Motor neuron (in vitro differentiated cells): ENCODE measurements at regions not wholly inside any gene's neighbourhood (a gene's known extent, or its start where the extent isn't known, plus 50 kb on each side); places are given as distances from the start of the nearest gene placed in this dataset.

Experiments
- ATAC-seq, 8 experiments: fragments of 200-7000 bp; cut with Tn5 transposase; replicated peaks in 6 of 8; 2 replicates each; pipeline ENCODE4 v1.8.0; 2021; ENCODE audit warnings: mild to moderate bottlenecking in 8 of 8, moderate library complexity in 8 of 8
- H3K27ac ChIP-seq, 2 donors: fragments of 250-450 bp; sonication (Bioruptor Pico); 2 replicates each; pipeline ENCODE4 v1.9.0; 2021; ENCODE audit warnings: antibody characterized with exemption in 2 of 2, mild to moderate bottlenecking in 2 of 2, moderate library complexity in 1 of 2
- H3K4me1 ChIP-seq, 2 donors: fragments of 250-450 bp; sonication (Bioruptor Pico); replicated peaks in 1 of 2; 2 replicates each; pipeline ENCODE4 v1.6.1; 2021; ENCODE audit warnings: antibody characterized with exemption in 2 of 2, mild to moderate bottlenecking in 2 of 2, moderate library complexity in 1 of 2
- H3K4me3 ChIP-seq, 5 donors: fragments of 250-450 bp; sonication (Bioruptor Pico); 2 replicates each; pipeline ENCODE4 v1.9.0; 2021; ENCODE audit warnings: antibody characterized with exemption in 5 of 5, mild to moderate bottlenecking in 5 of 5, moderate library complexity in 4 of 5
- WGBS, 10 experiments: fragments of 450-650 bp; shearing (Covaris generic); methylation state at CpG; one replicate each; pipeline ENCODE4 v1.0.0; 2022; 5-methylcytosine and 5-hydroxymethylcytosine counted together
- in situ Hi-C, 9 experiments: fragments of 400-800 bp; cut with MboI; loops; one replicate each; pipeline ENCODE4 v1.15.0; 2021; ENCODE audit warnings: low sequenced_read_pairs in 9 of 9, low pct_unique_long_range_greater_than_20kb in 2 of 9; ENCODE audit not compliant: unreplicated experiment in 9 of 9

DNA sequence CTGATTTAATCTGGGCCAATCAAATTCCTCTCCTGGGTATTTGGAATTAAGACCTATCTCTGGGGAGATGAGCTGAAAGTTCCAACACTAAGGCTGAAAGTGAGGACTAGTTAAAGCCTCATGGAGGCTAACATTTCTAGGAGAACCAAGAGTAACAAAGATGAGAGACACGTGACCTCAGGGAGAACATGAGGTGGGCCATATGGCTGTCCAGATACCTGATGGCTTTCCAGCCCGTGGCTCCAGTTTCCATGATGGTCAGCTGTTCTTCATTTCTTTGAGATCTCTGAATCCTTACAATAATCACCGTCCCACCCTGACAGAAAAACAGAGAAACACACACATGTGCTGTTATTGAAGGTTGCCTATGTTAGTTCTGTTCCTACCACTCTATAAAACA is 66.1 kb downstream of the LEPR start:
- in situ Hi-C loops, result no loop called here
- Histone ChIP-seq H3K27ac (no peak overlapping the region), H3K4me1 (no peaks in the 10 kb centered on the region), H3K4me3 (no peak overlapping the region)
- WGBS, 10 experiments, result 61 to 89% (median 83%) methylated on average over 1 to 3 of the region's 3 CpGs; no CpG with 5 or more reads in 3 of the 10 experiments
- ATAC-seq, result no peak

GRCh38 chr1:65489481-65489880 is 69.0 kb downstream of the LEPR start:
- no peaks in the 10 kb centered on the region for H3K4me1 ChIP-seq
- H3K27ac ChIP-seq, result no peak overlapping the region
- in situ Hi-C loops, result no loop called here
- H3K4me3 ChIP-seq, result no peak overlapping the region
- ATAC-seq, result no peak

DNA sequence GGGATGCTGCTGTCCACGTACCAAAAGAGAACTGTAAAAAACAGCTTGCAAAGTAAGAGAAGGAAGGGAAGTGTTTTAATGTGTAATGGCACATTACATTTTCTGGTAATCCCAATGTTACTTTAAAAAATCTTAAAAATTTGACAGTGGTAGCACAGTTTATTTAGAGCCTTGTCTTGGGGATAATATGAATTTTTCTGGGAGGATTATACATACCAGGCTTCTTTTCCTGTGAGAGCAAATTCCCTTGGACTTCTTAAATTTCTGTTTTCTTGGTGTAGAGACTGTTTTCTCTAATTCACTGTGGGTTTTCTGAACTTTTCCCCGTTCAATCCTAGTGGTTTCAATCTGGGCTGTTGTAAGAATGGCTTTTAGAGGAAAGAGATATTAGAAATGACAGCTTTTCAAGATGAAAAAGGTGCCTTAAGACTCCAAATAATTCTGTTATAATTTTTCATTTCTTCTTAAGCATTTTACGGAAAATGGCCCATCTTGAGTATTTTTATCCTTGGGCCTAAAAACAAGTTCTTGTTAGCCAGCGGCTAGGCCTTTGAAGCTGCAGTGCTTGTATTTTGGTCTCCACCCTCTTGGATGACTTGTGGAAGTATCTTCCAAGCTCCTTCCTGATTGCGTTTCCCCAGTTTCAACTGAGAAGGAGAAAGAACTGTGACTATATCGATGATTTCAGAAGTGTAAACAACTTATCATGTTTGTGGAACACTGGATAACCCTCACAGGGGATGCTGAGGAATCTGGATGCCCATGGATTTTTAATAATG is 70.0 kb downstream of the LEPR start:
- Histone ChIP-seq H3K4me1 (no peaks in the 10 kb centered on the region), H3K27ac (no peak overlapping the region), H3K4me3 (no peak overlapping the region)
- in situ Hi-C loops, result no loop called here
- ATAC-seq, result no peak
- WGBS, 10 experiments, result 32 to 100% (median 83%) methylated on average over 2 to 6 of the region's 6 CpGs

- ATAC-seq, result no peak
- Histone ChIP-seq H3K4me1 (no peaks in the 10 kb centered on the region), H3K27ac (no peak overlapping the region), H3K4me3 (no peak overlapping the region)
- 33 to 100% (median 88%) methylated on average over 1 to 3 of the region's 3 CpGs; no CpG with 5 or more reads in 3 of the 10 experiments for WGBS, 10 experiments
- in situ Hi-C loops, result no loop called here
Observed at GRCh38 chr1:65491472-65491871, 71.0 kb downstream of the LEPR start.

GRCh38 chr1:65493802-65494201 is 73.3 kb downstream of the LEPR start:
- Histone ChIP-seq H3K4me3 (no peak overlapping the region), H3K27ac (no peak overlapping the region), H3K4me1 (no peaks in the 10 kb centered on the region)
- WGBS, 10 experiments, result 38 to 100% (median 90%) methylated on average over 1 to 2 of the region's 2 CpGs
- ATAC-seq, result no peak
- in situ Hi-C loops, result no loop called here

DNA sequence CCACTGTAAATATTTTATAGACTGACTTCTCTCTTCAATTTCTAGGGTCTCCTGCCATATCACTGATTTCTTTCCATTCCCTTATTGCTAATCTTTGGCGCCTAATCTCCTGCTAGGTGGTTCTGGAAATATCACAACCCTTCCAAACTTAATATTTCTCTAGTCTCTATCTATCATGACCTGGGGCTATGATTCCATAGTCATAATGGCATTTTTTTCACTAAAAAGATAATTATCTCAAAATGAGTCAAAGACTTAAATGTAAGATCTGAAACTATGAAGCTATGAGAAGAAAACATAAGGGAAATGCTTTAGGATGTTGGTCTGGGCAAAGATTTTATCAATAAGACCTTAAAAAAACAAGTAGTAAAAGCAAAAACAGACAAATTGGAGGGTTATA is 74.2 kb downstream of the LEPR start:
- H3K4me1 ChIP-seq, result no peaks in the 10 kb centered on the region
- ATAC-seq, result no peak
- 91 to 100% (median 100%) methylated on average over 1 of the region's 1 CpG for WGBS, 10 experiments
- no peak overlapping the region for H3K4me3 ChIP-seq
- no peak overlapping the region for H3K27ac ChIP-seq
- in situ Hi-C loops, result no loop called here

DNA sequence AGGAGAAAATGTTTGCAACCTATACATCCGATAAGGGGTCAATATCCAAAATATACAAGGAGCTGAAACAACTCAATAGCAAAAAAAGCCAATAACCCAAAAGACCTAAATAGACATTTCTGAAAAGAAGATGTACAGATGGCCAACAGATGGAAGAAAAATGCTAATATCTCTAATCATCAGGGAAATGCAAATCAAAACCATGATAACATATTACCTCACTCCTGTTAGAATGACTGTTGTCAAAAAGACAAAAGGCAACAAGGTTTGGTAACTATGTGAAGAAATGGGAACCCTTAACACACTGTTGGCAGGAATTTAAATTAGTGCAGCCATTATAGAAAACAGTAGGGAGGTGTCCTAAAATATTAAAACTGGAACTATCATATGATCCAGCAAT is 74.7 kb downstream of the LEPR start:
- H3K4me1 ChIP-seq, result no peaks in the 10 kb centered on the region
- no peak overlapping the region for H3K4me3 ChIP-seq
- in situ Hi-C loops, result no loop called here
- no peak overlapping the region for H3K27ac ChIP-seq
- peak in 3 of 8 experiments; percentile 44 to 100 (median 99) for ATAC-seq
- 65 to 100% (median 93%) methylated on average over 1 of the region's 1 CpG; no CpG with 5 or more reads in 1 of the 10 experiments for WGBS, 10 experiments

- in situ Hi-C loops, result no loop called here
- Histone ChIP-seq H3K4me1 (no peaks in the 10 kb centered on the region), H3K27ac (no peak overlapping the region), H3K4me3 (no peak overlapping the region)
- 14 to 92% (median 80%) methylated on average over 1 to 2 of the region's 2 CpGs; no CpG with 5 or more reads in 1 of the 10 experiments for WGBS, 10 experiments
- ATAC-seq, result no peak
Observed at GRCh38 chr1:65497256-65497830, 76.9 kb downstream of the LEPR start.

DNA sequence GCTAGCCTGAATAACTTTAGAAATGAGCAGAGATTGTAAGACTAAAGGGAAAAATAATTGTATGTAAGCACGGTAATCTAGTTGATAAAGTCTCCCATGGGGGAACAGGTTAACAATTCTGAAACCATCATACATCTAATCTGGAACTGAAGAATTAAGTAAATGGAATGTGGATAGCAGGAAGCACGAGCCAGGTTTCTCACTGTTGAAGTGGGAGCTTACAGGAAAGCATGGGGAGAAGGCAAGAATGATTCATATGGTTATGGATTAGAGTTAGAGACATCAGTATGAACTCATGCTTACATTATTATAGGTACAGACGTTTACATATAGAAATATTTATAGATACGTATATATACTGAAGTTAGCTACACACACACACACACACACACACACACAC is 83.0 kb downstream of the LEPR start:
- in situ Hi-C loops, result no loop called here
- WGBS, 10 experiments, result 42 to 94% (median 72%) methylated on average over 1 to 4 of the region's 4 CpGs
- ATAC-seq, result no peak

GRCh38 chr1:65504263-65504662 is 83.8 kb downstream of the LEPR start:
- in situ Hi-C loops, result no loop called here
- H3K27ac ChIP-seq, result no peak overlapping the region
- H3K4me3 ChIP-seq, result no peak overlapping the region
- WGBS, 10 experiments, result 90 to 100% (median 96%) methylated on average over 1 to 3 of the region's 3 CpGs
- no peak for ATAC-seq
- H3K4me1 ChIP-seq, result no peaks in the 10 kb centered on the region

More for the DNA sequence above, 83.0 kb downstream of the LEPR start:
- no peak overlapping the region for H3K4me3 ChIP-seq
- H3K4me1 ChIP-seq, result no peaks in the 10 kb centered on the region
- no peak overlapping the region for H3K27ac ChIP-seq

DNA sequence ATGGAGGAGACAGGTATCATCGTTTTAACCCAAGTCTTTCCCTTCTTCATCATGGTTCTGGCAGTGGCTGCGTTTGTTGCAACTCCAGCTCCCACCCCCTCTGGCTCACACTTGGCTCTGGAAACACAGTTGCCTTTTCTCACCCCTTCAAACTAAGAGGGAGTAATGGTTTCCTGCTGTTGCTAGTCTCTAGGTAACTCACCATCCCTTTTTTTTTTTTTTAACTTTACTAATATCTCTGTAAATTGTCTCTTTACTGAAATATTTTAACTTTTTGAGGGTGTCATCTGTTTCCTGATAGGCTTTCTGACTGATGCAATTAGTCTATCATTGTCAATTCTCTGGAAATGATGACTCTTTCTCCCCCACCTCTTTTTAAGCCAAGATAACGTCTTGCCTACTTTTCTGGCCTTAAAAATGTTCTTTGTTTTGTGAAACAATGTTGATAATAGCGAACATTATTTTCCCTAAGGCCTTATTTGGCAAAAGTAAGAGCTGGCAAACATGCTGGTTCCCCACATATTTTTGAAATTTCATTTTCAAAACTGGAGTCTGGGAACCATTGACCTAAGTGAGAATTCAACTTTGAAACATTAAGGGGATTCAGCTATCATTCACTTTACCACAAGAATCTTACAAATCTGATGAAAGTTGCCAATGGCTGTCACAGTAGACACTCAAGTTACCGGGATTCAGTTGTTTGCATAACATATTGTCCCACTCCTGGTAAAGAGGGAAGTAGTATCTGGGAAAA is 85.3 kb downstream of the LEPR start:
- WGBS, 10 experiments, result 8 to 86% (median 76%) methylated on average over 1 to 5 of the region's 5 CpGs
- no peak for ATAC-seq
- no peaks in the 10 kb centered on the region for H3K4me1 ChIP-seq
- H3K27ac ChIP-seq, result no peak overlapping the region
- H3K4me3 ChIP-seq, result no peak overlapping the region
- in situ Hi-C loops, result no loop called here

GRCh38 chr1:65508051-65508450 is 87.6 kb downstream of the LEPR start:
- 8 to 80% (median 49%) methylated on average over 2 of the region's 2 CpGs for WGBS, 10 experiments
- in situ Hi-C loops, result no loop called here
- ATAC-seq, result no peak
- no peaks in the 10 kb centered on the region for H3K4me1 ChIP-seq
- H3K4me3 ChIP-seq, result no peak overlapping the region
- H3K27ac ChIP-seq, result no peak overlapping the region

DNA sequence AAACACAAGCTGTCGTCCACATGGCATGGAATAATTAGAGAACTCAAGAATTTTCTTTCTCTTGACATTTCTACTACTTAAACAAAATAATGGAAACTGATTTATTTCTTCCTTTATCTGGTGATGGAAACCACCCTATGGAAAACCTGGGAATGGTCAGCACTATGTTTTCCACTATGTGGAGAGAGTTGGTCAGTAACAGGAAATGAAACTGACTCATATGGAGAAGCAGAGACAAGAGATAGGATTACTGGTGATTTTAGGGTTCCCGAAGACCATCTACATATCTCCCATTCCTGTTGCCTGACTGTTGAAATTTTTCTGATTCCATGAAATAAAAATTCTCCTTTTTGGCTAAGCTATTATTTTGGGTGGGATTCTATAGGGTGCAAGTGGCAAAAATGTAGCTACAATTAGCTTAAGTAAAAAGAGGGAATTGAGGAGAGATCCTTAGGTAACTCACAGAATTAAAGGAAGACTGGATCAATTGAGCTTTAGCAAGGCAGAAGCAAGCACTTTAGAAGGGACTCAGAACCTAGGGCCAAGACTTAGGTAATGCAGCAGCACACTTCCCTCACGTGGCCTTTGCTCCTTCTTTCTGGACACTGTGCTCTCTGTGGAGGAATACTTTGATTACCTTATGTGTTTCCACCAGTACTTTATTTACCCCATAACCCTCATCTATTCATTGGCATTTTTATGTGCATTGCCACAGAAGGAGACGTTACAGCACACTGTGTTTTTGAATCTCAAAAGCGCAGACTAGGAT is 89.6 kb downstream of the LEPR start:
- no peak overlapping the region for H3K4me3 ChIP-seq
- in situ Hi-C loops, result no loop called here
- no peak overlapping the region for H3K27ac ChIP-seq
- 37 to 95% (median 67%) methylated on average over 2 to 5 of the region's 5 CpGs for WGBS, 10 experiments
- no peaks in the 10 kb centered on the region for H3K4me1 ChIP-seq
- ATAC-seq, result peak in 2 of 8 experiments; percentile 49 to 90
